Spinal cord (tissue), 9 donors: ENCODE measurements at regions not wholly inside any gene's neighbourhood (a gene's known extent, or its start where the extent isn't known, plus 50 kb on each side); places are given as distances from the start of the nearest gene placed in this dataset.
A peak's percentile ranks its signal among the peaks of the same experiment; 100 is the strongest.

Source experiments
- DNase-seq, 6 donors: peaks; one replicate each; pipeline versions ENCODE4 v3.0.0 to v3.0.0-alpha.2; 2013 to 2015; ENCODE audit warnings: low spot score in 6 of 6, low read depth in 4 of 6
- H3K27ac ChIP-seq: one replicate; pipeline ENCODE4 v1.5.1; 2013; ENCODE audit warnings: low read depth, low read length, control low read depth
- H3K27me3 ChIP-seq: one replicate; pipeline ENCODE4 v1.6.1; 2013; ENCODE audit warnings: low read length; ENCODE audit not compliant: control insufficient read depth, insufficient read depth
- H3K36me3 ChIP-seq: one replicate; pipeline ENCODE4 v1.6.1; 2013; ENCODE audit warnings: low read length; ENCODE audit not compliant: control insufficient read depth, insufficient read depth
- H3K4me1 ChIP-seq: one replicate; pipeline ENCODE4 v1.6.1; 2013; ENCODE audit warnings: low read length; ENCODE audit not compliant: control insufficient read depth, insufficient read depth
- H3K4me3 ChIP-seq: one replicate; pipeline ENCODE4 v1.5.1; 2013; ENCODE audit warnings: low read depth, low read length, control low read depth
- H3K9me3 ChIP-seq: one replicate; pipeline ENCODE4 v1.6.1; 2013; ENCODE audit warnings: low read length; ENCODE audit not compliant: control insufficient read depth, insufficient read depth
- WGBS: methylation state at CpG from one replicate; pipeline ENCODE4 v1.1.5; 2013; ENCODE audit warnings: missing lambda C conversion rate; ENCODE audit not compliant: insufficient coverage; 5-methylcytosine and 5-hydroxymethylcytosine counted together
- donor health status: healthy.

DNA sequence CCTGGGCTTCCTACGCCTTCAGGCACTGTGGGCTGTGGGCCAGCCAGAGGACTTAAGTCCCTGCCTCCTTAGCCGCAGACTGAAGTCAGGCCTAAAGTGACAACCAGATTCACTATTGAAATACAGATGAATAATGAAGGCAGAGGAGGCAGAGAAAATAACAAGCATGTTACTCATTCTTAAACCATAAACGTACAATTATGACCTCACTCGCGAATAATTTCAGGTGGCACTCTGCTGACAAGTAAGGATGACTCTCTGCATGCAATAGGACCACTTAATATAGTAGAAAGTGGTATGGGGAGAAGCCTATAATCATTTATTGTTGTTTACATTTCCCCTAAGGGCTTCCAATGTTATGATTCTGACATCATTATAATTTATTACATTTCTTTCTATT, 409.2 kb upstream of the FGF13 start:
- 100% methylated on average over 1 of the region's 5 CpGs for WGBS

DNA sequence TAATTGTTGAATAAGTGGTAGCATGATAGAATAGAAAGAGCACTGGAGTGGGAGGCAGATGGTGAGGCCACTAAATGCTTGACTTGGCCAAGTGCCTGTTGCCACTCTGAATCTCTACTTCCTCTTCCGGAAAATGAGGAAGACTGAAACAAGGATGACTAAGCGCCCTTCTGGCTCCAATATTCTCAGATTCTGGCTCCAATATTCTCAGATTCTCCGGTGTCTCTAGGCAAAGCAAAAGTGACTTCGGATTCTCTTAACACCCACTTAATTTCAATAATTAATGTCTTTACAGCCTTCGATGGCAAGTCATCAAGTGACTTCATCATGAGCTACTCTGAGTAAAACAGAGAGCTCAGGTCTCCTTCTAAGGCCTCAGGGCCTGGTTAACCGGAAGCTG, 402.2 kb upstream of the FGF13 start:
- 83% methylated on average over 6 of the region's 6 CpGs for WGBS
- no peak for DNase-seq
- no peaks in the 10 kb centered on the region for H3K27me3 ChIP-seq

More for the DNA sequence above, 409.2 kb upstream of the FGF13 start:
- Histone ChIP-seq H3K4me1 (no peaks in the 10 kb centered on the region), H3K9me3 (no peaks in the 10 kb centered on the region), H3K27ac (no peak overlapping the region), H3K4me3 (no peak overlapping the region), H3K27me3 (no peaks in the 10 kb centered on the region), H3K36me3 (no peaks in the 10 kb centered on the region)
- DNase-seq: no peak

DNA sequence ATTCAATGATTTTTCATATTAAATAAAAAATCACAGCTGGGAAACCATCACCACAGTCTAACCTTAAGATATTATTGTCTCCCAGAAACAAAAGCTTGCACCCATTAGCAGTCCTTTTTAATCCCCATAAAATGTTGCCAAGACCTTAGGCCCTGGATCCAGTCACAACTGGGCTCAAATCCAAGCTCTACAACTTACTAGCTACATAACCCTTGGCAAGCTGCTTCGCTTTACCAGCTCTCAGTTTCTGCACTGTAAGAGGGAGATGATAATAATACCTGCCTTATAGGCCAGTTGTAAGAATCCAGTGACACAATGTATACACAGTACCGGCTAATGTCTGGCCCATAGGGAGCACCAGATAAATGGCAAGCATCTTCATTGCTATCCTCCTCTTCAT, 400.9 kb upstream of the FGF13 start:
- H3K4me1 ChIP-seq: no peaks in the 10 kb centered on the region
- DNase-seq: peak in 5 of 6 donors; percentile 2 to 57 (median 11)
- no peaks in the 10 kb centered on the region for H3K9me3 ChIP-seq
- no peak overlapping the region for H3K4me3 ChIP-seq
- no peaks in the 10 kb centered on the region for H3K36me3 ChIP-seq
- WGBS: no CpG with 5 or more reads among the region's 2 CpGs
- no peak overlapping the region for H3K27ac ChIP-seq
- H3K27me3 ChIP-seq: no peaks in the 10 kb centered on the region

More for the DNA sequence above, 402.2 kb upstream of the FGF13 start:
- Histone ChIP-seq H3K4me1 (no peaks in the 10 kb centered on the region), H3K4me3 (no peak overlapping the region), H3K9me3 (no peaks in the 10 kb centered on the region), H3K36me3 (no peaks in the 10 kb centered on the region), H3K27ac (no peak overlapping the region)

DNA sequence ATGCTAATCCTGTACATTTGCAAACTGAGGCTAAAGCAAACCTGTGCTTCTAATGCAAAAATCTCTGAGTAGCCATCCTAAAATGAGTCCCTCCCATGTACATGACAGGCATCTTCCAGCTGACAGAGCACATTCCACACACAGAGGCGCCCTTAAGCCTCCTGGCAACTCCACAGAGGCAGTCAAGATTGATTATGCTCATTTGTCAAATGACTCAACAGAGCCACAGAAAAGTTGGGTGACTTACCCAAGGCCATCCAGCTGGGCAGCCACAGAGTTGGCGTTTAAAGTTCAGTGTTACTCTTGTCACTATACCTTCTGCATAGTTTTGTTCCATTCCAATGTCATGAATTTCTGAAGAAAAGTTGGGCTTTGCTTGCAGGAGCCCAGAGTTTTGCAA, 394.6 kb upstream of the FGF13 start:
- Histone ChIP-seq H3K27me3 (no peaks in the 10 kb centered on the region), H3K4me3 (no peak overlapping the region), H3K9me3 (no peaks in the 10 kb centered on the region), H3K36me3 (no peaks in the 10 kb centered on the region), H3K4me1 (no peaks in the 10 kb centered on the region), H3K27ac (no peak overlapping the region)
- WGBS: 50% methylated on average over 1 of the region's 2 CpGs
- no peak for DNase-seq

DNA sequence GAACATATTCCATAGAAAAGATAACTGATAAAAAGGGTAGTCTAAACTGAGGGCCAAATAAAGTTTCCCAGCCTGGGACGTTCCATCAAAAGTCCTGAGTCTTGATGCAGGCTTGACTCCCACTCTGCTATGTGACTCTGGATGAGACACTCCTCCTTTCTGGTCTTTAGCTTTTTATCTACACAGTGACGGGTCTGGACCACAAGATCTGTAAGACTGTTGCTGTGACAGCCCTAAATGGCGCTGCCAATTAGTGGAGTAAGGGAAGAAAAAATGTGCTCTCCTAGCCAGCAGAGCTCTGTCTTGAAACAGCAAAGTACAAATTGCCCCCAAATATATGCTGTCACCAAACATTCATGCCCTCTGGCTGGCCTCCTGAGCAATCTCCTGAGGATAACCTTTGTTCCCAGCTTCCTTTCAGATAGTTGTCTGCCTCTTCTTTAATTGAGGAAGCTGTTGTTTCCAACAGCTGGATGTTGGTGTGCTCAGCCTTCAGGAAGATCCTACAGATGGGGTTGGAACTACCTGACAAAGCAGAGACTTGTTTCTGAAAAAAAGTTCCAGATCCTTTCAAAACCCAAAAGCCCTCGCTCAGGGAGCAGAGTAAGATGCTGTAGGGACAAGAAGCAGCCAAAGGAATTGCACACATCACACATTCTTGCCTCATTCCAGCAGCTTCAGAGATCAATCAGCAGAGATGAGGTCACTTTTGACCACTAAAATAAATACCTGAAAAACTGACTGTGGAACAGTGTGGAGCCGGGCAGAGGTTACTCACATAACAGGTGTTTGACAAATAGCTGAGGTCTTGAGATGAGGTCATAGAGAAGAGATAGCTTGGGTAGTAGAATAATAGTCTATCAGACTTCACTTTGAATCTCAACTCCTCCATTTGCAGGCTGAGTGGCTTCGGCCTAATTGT, 383.4 kb upstream of the FGF13 start:
- no peaks in the 10 kb centered on the region for H3K27me3 ChIP-seq
- no peaks in the 10 kb centered on the region for H3K36me3 ChIP-seq
- WGBS: 89% methylated on average over 1 of the region's 6 CpGs
- no peaks in the 10 kb centered on the region for H3K4me1 ChIP-seq
- DNase-seq: no peak
- H3K27ac ChIP-seq: no peak overlapping the region
- H3K9me3 ChIP-seq: no peaks in the 10 kb centered on the region
- H3K4me3 ChIP-seq: no peak overlapping the region

DNA sequence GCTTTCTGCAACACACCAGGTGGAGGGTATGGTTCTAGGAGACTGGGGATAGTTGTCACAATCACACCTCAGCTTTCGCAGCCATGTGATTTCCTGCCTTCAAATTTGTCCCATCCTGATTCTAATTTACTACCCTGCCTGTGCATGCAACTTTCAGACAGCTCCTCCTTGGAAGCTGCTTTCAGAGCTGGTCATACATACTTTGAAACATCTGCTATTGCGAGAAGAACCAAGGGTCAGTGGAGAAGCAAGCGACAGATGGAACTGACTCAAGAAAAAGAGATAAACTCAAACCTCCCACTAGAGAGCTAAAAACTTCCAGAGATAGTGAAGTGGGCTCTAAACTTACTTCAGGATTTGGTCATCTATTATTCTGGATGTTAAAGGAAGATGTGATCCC, 381.7 kb upstream of the FGF13 start:
- WGBS: 100% methylated on average over 1 of the region's 3 CpGs
- H3K27ac ChIP-seq: no peak overlapping the region
- no peaks in the 10 kb centered on the region for H3K9me3 ChIP-seq
- no peaks in the 10 kb centered on the region for H3K27me3 ChIP-seq
- H3K4me1 ChIP-seq: no peaks in the 10 kb centered on the region
- H3K36me3 ChIP-seq: no peaks in the 10 kb centered on the region
- no peak overlapping the region for H3K4me3 ChIP-seq
- DNase-seq: no peak

DNA sequence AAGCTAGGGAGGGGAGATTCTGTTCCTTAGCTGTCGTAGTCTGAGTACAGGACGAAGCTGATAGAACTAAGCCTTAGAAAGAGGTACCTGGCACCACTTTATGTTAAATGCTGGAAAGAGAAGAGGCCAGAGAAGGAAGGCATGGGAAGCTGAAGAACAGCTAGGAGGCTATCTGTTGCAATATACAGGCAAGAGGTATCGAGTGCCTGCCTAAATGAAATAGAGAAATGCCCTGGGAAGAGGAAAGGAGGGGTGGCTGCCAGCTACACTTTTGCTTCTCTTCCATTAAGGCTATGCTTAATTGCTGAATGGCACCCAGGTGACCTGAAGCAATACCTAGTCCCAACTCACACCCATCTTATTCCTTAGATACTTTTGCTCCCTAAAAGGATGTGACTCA, 380.4 kb upstream of the FGF13 start:
- Histone ChIP-seq H3K27me3 (no peaks in the 10 kb centered on the region), H3K27ac (no peak overlapping the region), H3K4me3 (no peak overlapping the region), H3K36me3 (no peaks in the 10 kb centered on the region), H3K4me1 (no peaks in the 10 kb centered on the region), H3K9me3 (no peaks in the 10 kb centered on the region)
- no peak for DNase-seq
- 73% methylated on average over 2 of the region's 3 CpGs for WGBS

DNA sequence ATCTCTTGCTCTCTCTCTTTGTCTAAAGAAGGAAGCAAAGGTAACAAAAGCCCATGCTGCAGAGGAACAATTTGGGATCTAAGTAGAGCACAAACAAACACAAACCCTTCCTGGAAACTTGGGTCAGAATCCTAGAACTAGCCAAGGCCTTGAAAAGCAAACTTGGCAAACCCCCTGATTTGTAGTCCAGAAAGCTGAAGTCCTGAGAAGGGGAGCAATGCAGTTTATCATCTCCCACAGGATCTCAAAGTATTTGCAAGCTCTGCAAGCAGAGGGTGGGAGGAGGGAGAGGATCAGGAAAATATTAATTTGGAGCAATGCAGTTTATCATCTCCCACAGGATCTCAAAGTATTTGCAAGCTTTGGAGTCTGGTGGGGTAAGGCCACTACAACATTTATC, 379.5 kb upstream of the FGF13 start:
- H3K27ac ChIP-seq: no peak overlapping the region
- no peaks in the 10 kb centered on the region for H3K4me1 ChIP-seq
- DNase-seq: no peak
- no peaks in the 10 kb centered on the region for H3K9me3 ChIP-seq
- no peaks in the 10 kb centered on the region for H3K27me3 ChIP-seq
- no peaks in the 10 kb centered on the region for H3K36me3 ChIP-seq
- no peak overlapping the region for H3K4me3 ChIP-seq

DNA sequence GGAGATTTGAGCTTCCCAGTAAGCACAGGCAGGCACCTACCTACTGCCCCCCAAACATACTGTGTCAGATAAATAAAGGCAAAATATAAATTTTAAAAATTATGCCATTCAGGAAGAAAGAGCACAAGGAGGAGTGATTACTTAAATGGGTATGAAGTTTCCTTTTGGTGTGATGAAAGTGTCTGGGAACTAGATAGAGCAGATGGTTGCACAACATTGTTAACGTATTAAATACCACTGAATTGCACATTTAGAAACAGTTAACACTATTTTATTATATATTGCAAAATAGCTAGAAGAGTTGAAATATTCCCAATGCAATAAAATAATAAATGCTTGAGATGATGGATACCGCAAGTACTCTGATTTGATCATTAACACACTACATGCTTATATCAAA, 374.7 kb upstream of the FGF13 start:
- no peaks in the 10 kb centered on the region for H3K4me1 ChIP-seq
- no peak overlapping the region for H3K4me3 ChIP-seq
- DNase-seq: no peak
- WGBS: no CpG with 5 or more reads among the region's 2 CpGs
- H3K27me3 ChIP-seq: no peaks in the 10 kb centered on the region
- H3K27ac ChIP-seq: no peak overlapping the region
- H3K9me3 ChIP-seq: no peaks in the 10 kb centered on the region
- H3K36me3 ChIP-seq: no peaks in the 10 kb centered on the region

DNA sequence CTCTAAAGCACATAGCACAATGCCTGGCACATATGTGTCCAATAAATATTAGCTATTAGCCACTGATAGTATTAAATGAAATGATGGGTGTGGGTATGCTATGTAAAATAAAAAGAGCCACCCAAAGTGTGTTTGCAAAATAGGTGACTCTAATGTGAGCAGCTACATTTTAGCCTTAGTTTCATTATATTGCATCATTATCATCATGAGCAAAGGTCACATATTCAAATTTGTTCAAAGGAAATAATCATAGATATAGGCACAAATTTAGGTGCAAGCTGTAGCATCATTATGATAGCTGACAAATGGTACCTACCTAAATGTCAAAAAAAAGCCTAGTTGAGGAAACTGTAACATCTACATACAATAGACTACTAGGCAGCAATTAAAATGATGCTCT, 373.9 kb upstream of the FGF13 start:
- H3K4me1 ChIP-seq: no peaks in the 10 kb centered on the region
- no peak overlapping the region for H3K4me3 ChIP-seq
- no peaks in the 10 kb centered on the region for H3K27me3 ChIP-seq
- no peaks in the 10 kb centered on the region for H3K9me3 ChIP-seq
- no peak for DNase-seq
- H3K27ac ChIP-seq: no peak overlapping the region
- H3K36me3 ChIP-seq: no peaks in the 10 kb centered on the region
